ENCODE measurements at regions not wholly inside any gene's neighbourhood (a gene's known extent, or its start where the extent isn't known, plus 50 kb on each side); places are given as distances from the start of the nearest gene placed in this dataset.

- no peak for TF ChIP-seq ZNF350 (tag by site-specific recombination; IDR thresholded peaks at IDR 0.05)
- no peak for TF ChIP-seq ZNF23 (tag by site-specific recombination; IDR thresholded peaks at IDR 0.05; ENCODE audit: borderline replicate concordance)
- no peak for TF ChIP-seq ZSCAN30 (tag by site-specific recombination; IDR thresholded peaks at IDR 0.05)
- no peak for TF ChIP-seq ZNF140 (tag by site-specific recombination; IDR thresholded peaks at IDR 0.05)
- no peak for TF ChIP-seq REST (tag by site-specific recombination; IDR thresholded peaks at IDR 0.05)
- no peak for TF ChIP-seq ZBTB21 (tag by site-specific recombination; IDR thresholded peaks at IDR 0.05)
- no peak for TF ChIP-seq CTCF (tag by site-specific recombination; IDR thresholded peaks at IDR 0.05)
- no peak for TF ChIP-seq ZNF24 (tag by site-specific recombination; IDR thresholded peaks at IDR 0.05)
- TF ChIP-seq ZNF707 (tag by site-specific recombination; IDR thresholded peaks at IDR 0.05), result no peak
- no peak for TF ChIP-seq ZNF48 (tag by site-specific recombination; IDR thresholded peaks at IDR 0.05)
Observed at GRCh38 chr12:29882846-29883245, 99.1 kb upstream of the TMTC1 start.

Data from HEK293 (cell line).